A673 (cell line): ENCODE measurements at regions not wholly inside any gene's neighbourhood (a gene's known extent, or its start where the extent isn't known, plus 50 kb on each side); places are given as distances from the start of the nearest gene placed in this dataset.

Experiments used
- CTCF ChIP-seq: fragments of 300-800, 200-600 bp; sonication (generic); conservative IDR thresholded peaks from 2 replicates; pipeline ENCODE4 v1.5.1; 2017; ENCODE audit warnings: low read depth, mild to moderate bottlenecking, antibody characterized with exemption, low read length, moderate library complexity, mixed read lengths
- EZH2 ChIP-seq: fragments of 200-600 bp; sonication (generic); IDR thresholded peaks from 2 replicates; pipeline ENCODE4 v1.6.1; 2017; ENCODE audit warnings: borderline replicate concordance, low read depth, mild to moderate bottlenecking, mixed read lengths, antibody characterized with exemption, low read length; ENCODE audit not compliant: poor library complexity, severe bottlenecking

GRCh38 chr5:125229556-125229955 lies 483.1 kb upstream of the ZNF608 start:
- TF ChIP-seq CTCF (no peak), EZH2 (no peak)
